WI38 (cell line): ENCODE measurements at regions not wholly inside any gene's neighbourhood (a gene's known extent, or its start where the extent isn't known, plus 50 kb on each side); places are given as distances from the start of the nearest gene placed in this dataset.

Experiments used
- H3K4me3 ChIP-seq: 2 replicates; pipeline ENCODE4 v1.5.1; 2011; ENCODE audit warnings: low read depth, mild to moderate bottlenecking, control low read depth, low read length
- CTCF ChIP-seq: IDR thresholded peaks from 2 replicates; pipeline ENCODE4 v1.5.1; 2012; ENCODE audit warnings: low read depth, mild to moderate bottlenecking, control low read depth, low read length

GRCh38 chr5:106423109-106423897, 1247.4 kb downstream of the EFNA5 start:
- no peak for TF ChIP-seq CTCF
- H3K4me3 ChIP-seq, result no peak overlapping the region

- no peak overlapping the region for H3K4me3 ChIP-seq
- no peak for TF ChIP-seq CTCF
Observed at GRCh38 chr5:106420102-106420501, 1250.6 kb downstream of the EFNA5 start.

- no peak for TF ChIP-seq CTCF
- no peak overlapping the region for H3K4me3 ChIP-seq
Observed at GRCh38 chr5:106418196-106418595, 1252.5 kb downstream of the EFNA5 start.

GRCh38 chr5:106417566-106417965, 1253.2 kb downstream of the EFNA5 start:
- no peak overlapping the region for H3K4me3 ChIP-seq
- no peak for TF ChIP-seq CTCF

GRCh38 chr5:106417163-106417562, 1253.6 kb downstream of the EFNA5 start:
- TF ChIP-seq CTCF, result no peak
- H3K4me3 ChIP-seq, result no peak overlapping the region

GRCh38 chr5:106415541-106415940, 1255.2 kb downstream of the EFNA5 start:
- H3K4me3 ChIP-seq, result no peak overlapping the region
- no peak for TF ChIP-seq CTCF

GRCh38 chr5:106414342-106414741, 1256.4 kb downstream of the EFNA5 start:
- TF ChIP-seq CTCF, result no peak
- no peak overlapping the region for H3K4me3 ChIP-seq
